Dedifferentiated amniotic fluid mesenchymal stem cell (primary cell): ENCODE measurements at regions not wholly inside any gene's neighbourhood (a gene's known extent, or its start where the extent isn't known, plus 50 kb on each side); places are given as distances from the start of the nearest gene placed in this dataset.

Experiments
- DNase-seq: peaks from one replicate; pipeline ENCODE4 v3.0.0-alpha.2; 2016; ENCODE audit errors: extremely low spot score

GRCh38 chr10:128493811-128494210 is 367.6 kb upstream of the MKI67 start:
- no peak for DNase-seq

GRCh38 chr10:128494665-128495064 is 368.4 kb upstream of the MKI67 start:
- DNase-seq = no peak

- DNase-seq = no peak
Measured at GRCh38 chr10:128497660-128498377, 371.6 kb upstream of the MKI67 start.

GRCh38 chr10:128498378-128498730 is 372.1 kb upstream of the MKI67 start:
- no peak for DNase-seq

- no peak for DNase-seq
Measured at GRCh38 chr10:128498746-128499145, 372.5 kb upstream of the MKI67 start.

GRCh38 chr10:128499486-128499885 is 373.3 kb upstream of the MKI67 start:
- no peak for DNase-seq

GRCh38 chr10:128499956-128500355 is 373.7 kb upstream of the MKI67 start:
- DNase-seq = no peak

GRCh38 chr10:128500642-128501041 is 374.4 kb upstream of the MKI67 start:
- no peak for DNase-seq

GRCh38 chr10:128505346-128505745 is 379.1 kb upstream of the MKI67 start:
- DNase-seq = no peak

GRCh38 chr10:128506423-128506822 is 380.2 kb upstream of the MKI67 start:
- no peak for DNase-seq

GRCh38 chr10:128507066-128507465 is 380.8 kb upstream of the MKI67 start:
- no peak for DNase-seq

GRCh38 chr10:128511284-128511683 is 385.1 kb upstream of the MKI67 start:
- DNase-seq = no peak

- DNase-seq = no peak
Measured at GRCh38 chr10:128512767-128513166, 386.5 kb upstream of the MKI67 start.

- DNase-seq = no peak
Measured at GRCh38 chr10:128514536-128514935, 388.3 kb upstream of the MKI67 start.

GRCh38 chr10:128516180-128516579 is 390.0 kb upstream of the MKI67 start:
- DNase-seq = no peak

- no peak for DNase-seq
Measured at GRCh38 chr10:128517167-128517566, 390.9 kb upstream of the MKI67 start.

- DNase-seq = no peak
Measured at GRCh38 chr10:128518000-128518399, 391.8 kb upstream of the MKI67 start.

GRCh38 chr10:128519581-128519980 is 393.4 kb upstream of the MKI67 start:
- no peak for DNase-seq

GRCh38 chr10:128520211-128520815 is 394.1 kb upstream of the MKI67 start:
- no peak for DNase-seq

- no peak for DNase-seq
Measured at GRCh38 chr10:128522551-128523308, 396.5 kb upstream of the MKI67 start.

- no peak for DNase-seq
Measured at GRCh38 chr10:128525444-128525843, 399.2 kb upstream of the MKI67 start.

- DNase-seq = no peak
Measured at GRCh38 chr10:128525936-128526335, 399.7 kb upstream of the MKI67 start.

GRCh38 chr10:128526791-128527375 is 400.7 kb upstream of the MKI67 start:
- no peak for DNase-seq
